Muscle layer of colon (tissue), 2 donors: ENCODE measurements at regions not wholly inside any gene's neighbourhood (a gene's known extent, or its start where the extent isn't known, plus 50 kb on each side); places are given as distances from the start of the nearest gene placed in this dataset.
A peak's percentile ranks its signal among the peaks of the same experiment; 100 is the strongest.
"Not testable (repeated sequence)": the region's sequence is repeated elsewhere in the genome, so short reads cannot be mapped to it uniquely, and the experiment has no call there.

Experiments used
- H3K27ac ChIP-seq: one replicate; pipeline ENCODE4 v1.7.0; 2013; ENCODE audit warnings: low read depth, mild to moderate bottlenecking, low read length, moderate library complexity
- H3K27me3 ChIP-seq, 2 donors: one replicate each; pipeline ENCODE4 v1.7.0; 2013; ENCODE audit warnings: low read length in 2 of 2, mild to moderate bottlenecking in 2 of 2; ENCODE audit not compliant: insufficient read depth in 2 of 2, control insufficient read depth in 1 of 2
- H3K36me3 ChIP-seq: one replicate; pipeline ENCODE4 v1.7.0; 2013; ENCODE audit warnings: mild to moderate bottlenecking, low read length; ENCODE audit not compliant: insufficient read depth
- H3K4me1 ChIP-seq: one replicate; pipeline ENCODE4 v1.7.0; 2013; ENCODE audit warnings: mild to moderate bottlenecking, low read length; ENCODE audit not compliant: insufficient read depth
- H3K4me3 ChIP-seq, 2 donors: one replicate each; pipeline ENCODE4 v1.7.0; 2013; ENCODE audit warnings: low read length in 2 of 2, low read depth in 1 of 2, mild to moderate bottlenecking in 1 of 2, moderate library complexity in 1 of 2
- H3K9ac ChIP-seq: one replicate; pipeline ENCODE4 v1.7.0; 2013; ENCODE audit warnings: low read length
- H3K9me3 ChIP-seq: one replicate; pipeline ENCODE4 v1.7.0; 2013; ENCODE audit warnings: mild to moderate bottlenecking, low read length
- donor health status: abdominal sarcoma.
- donor health status: Adenocarcinoma of cecum.

GRCh38 chr7:56199639-56200038 is 83.4 kb upstream of the NUPR2 start:
- Histone ChIP-seq H3K9me3 (no peaks in the 10 kb centered on the region), H3K36me3 (no peaks in the 10 kb centered on the region), H3K27me3 (no peaks in the 10 kb centered on the region), H3K27ac (no peak overlapping the region), H3K4me1 (no peaks in the 10 kb centered on the region), H3K4me3 (no peak overlapping the region), H3K9ac (no peak overlapping the region)

- H3K27ac ChIP-seq, H3K9me3 ChIP-seq, H3K36me3 ChIP-seq, H3K4me1 ChIP-seq, H3K4me3 ChIP-seq, H3K27me3 ChIP-seq, H3K9ac ChIP-seq: not testable (repeated sequence)
These were observed 80.0 kb upstream of the NUPR2 start for GRCh38 chr7:56196195-56196594.

GRCh38 chr7:56188823-56189346 is 72.7 kb upstream of the NUPR2 start:
- Histone ChIP-seq H3K9me3 (no peaks in the 10 kb centered on the region), H3K27ac (no peak overlapping the region), H3K4me1 (no peaks in the 10 kb centered on the region), H3K27me3 (no peaks in the 10 kb centered on the region), H3K9ac (no peak overlapping the region), H3K4me3 (no peak overlapping the region), H3K36me3 (no peaks in the 10 kb centered on the region)

- Histone ChIP-seq H3K4me1 (no peaks in the 10 kb centered on the region), H3K36me3 (no peaks in the 10 kb centered on the region), H3K27me3 (no peaks in the 10 kb centered on the region), H3K9ac (no peak overlapping the region), H3K27ac (no peak overlapping the region), H3K9me3 (no peaks in the 10 kb centered on the region), H3K4me3 (no peak overlapping the region)
These were observed 72.2 kb upstream of the NUPR2 start for GRCh38 chr7:56188376-56188775.

- H3K27me3 ChIP-seq, result no peaks in the 10 kb centered on the region
- H3K4me3 ChIP-seq, result no peak overlapping the region
- no peaks in the 10 kb centered on the region for H3K36me3 ChIP-seq
- H3K9me3 ChIP-seq, result no peaks in the 10 kb centered on the region
- H3K4me1 ChIP-seq, result no peaks in the 10 kb centered on the region
- H3K27ac ChIP-seq, result no peak overlapping the region
- H3K9ac ChIP-seq, result no peak overlapping the region
These were observed 64.8 kb upstream of the NUPR2 start for GRCh38 chr7:56181010-56181409.

GRCh38 chr7:56175771-56176170 is 59.6 kb upstream of the NUPR2 start:
- Histone ChIP-seq H3K27ac (no peak overlapping the region), H3K9me3 (no peaks in the 10 kb centered on the region), H3K36me3 (no peaks in the 10 kb centered on the region), H3K4me3 (peak overlapping the region; percentile 64 to 67), H3K9ac (no peak overlapping the region), H3K27me3 (no peaks in the 10 kb centered on the region), H3K4me1 (no peaks in the 10 kb centered on the region)

GRCh38 chr7:56174875-56175760 is 58.9 kb upstream of the NUPR2 start:
- Histone ChIP-seq H3K27me3 (no peaks in the 10 kb centered on the region), H3K36me3 (no peaks in the 10 kb centered on the region), H3K4me3 (peak overlapping the region; percentile 64 to 67), H3K9me3 (no peaks in the 10 kb centered on the region), H3K27ac (no peak overlapping the region), H3K4me1 (no peaks in the 10 kb centered on the region), H3K9ac (no peak overlapping the region)

- Histone ChIP-seq H3K36me3 (no peaks in the 10 kb centered on the region), H3K9ac (no peak overlapping the region), H3K27ac (no peak overlapping the region), H3K4me3 (no peak overlapping the region), H3K4me1 (no peaks in the 10 kb centered on the region), H3K9me3 (no peaks in the 10 kb centered on the region), H3K27me3 (no peaks in the 10 kb centered on the region)
These were observed 58.2 kb upstream of the NUPR2 start for GRCh38 chr7:56174346-56174874.
